Peyer's patch (tissue), 4 donors: ENCODE measurements at regions not wholly inside any gene's neighbourhood (a gene's known extent, or its start where the extent isn't known, plus 50 kb on each side); places are given as distances from the start of the nearest gene placed in this dataset.

Source experiments
- DNase-seq, 3 donors: peaks; one replicate each; pipeline ENCODE4 v3.0.0-alpha.2; 2017 to 2019
- H3K27ac ChIP-seq, 4 donors: fragments of 200-600 bp; sonication (generic); one replicate each; pipeline ENCODE4 v1.5.1; 2016 to 2019
- H3K27me3 ChIP-seq, 2 donors: fragments of 200-600 bp; sonication (generic); one replicate each; pipeline ENCODE4 v1.5.1; 2019
- H3K36me3 ChIP-seq, 3 donors: fragments of 200-600 bp; sonication (generic); one replicate each; pipeline ENCODE4 v1.5.1; 2016 to 2019
- H3K4me1 ChIP-seq, 4 donors: fragments of 200-600 bp; sonication (generic); one replicate each; pipeline ENCODE4 v1.5.1; 2016 to 2019
- H3K4me3 ChIP-seq, 4 donors: fragments of 200-600 bp; sonication (generic); 1 replicate in 3 of 4; 2 replicates in 1 of 4; pipeline ENCODE4 v1.5.1; 2016 to 2019; ENCODE audit warnings: mild to moderate bottlenecking in 1 of 4
- H3K9me3 ChIP-seq, 4 donors: fragments of 200-600 bp; sonication (generic); one replicate each; pipeline ENCODE4 v1.5.1; 2016 to 2019; ENCODE audit warnings: mild to moderate bottlenecking in 1 of 4
- POLR2A ChIP-seq, 2 donors: fragments of 450-650 bp; IDR thresholded peaks; one replicate each; pipeline ENCODE4 v1.5.1; 2017; ENCODE audit warnings: antibody characterized with exemption in 2 of 2, mild to moderate bottlenecking in 2 of 2, moderate library complexity in 2 of 2
- TF ChIP-seq, protein P1 (sequence below), 6 experiments: fragments of 450-650 bp in 4 of 6; fragments of 200-600 bp in 2 of 6; sonication (generic) in 1 of 6; IDR thresholded peaks; one replicate each; pipeline ENCODE4 v1.5.1; 2017 to 2019; ENCODE audit warnings: antibody characterized with exemption in 6 of 6, mild to moderate bottlenecking in 3 of 6, moderate library complexity in 1 of 6

DNA sequence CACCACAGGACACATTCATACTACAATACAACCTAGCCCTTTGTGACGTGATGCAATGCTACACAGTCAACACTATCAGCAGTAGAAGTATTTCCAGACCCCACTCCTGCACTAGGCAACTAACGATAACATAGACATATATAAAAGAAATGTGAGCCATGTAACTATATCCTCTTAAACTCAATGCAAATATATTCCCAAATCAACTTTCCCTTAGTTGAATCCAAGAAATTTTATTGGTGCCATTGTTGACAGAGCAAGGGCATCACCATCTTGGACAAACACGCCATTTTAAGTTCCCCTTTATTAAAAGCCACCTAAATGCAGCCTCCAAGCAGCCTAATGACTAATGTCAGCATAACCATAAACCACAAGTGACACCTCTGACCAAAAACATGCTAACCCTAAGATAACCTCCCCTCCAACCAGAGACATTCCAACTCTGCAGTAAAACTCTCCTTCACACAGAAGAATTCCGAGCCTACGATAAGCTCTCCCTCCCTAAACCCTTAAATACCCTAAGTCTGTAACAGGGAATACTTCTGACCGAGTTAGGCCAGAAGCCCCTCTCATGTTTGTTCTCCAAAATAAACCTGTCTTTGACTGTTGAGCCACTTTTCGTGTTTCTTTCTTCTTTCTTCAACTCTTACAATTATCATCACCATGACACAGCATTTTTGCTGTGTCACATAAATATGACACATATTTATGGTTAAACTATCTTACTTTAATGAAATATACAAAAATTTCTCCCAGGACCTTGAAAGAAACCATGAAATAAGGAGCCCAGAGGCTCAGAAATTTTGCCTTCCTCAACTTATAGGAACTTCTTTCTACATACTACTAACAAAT lies 1497.8 kb downstream of the EFNA5 start:
- H3K27ac ChIP-seq = no peak overlapping the region
- no peak for TF ChIP-seq POLR2A (IDR thresholded peaks at IDR 0.05)
- TF ChIP-seq, protein P1, sequence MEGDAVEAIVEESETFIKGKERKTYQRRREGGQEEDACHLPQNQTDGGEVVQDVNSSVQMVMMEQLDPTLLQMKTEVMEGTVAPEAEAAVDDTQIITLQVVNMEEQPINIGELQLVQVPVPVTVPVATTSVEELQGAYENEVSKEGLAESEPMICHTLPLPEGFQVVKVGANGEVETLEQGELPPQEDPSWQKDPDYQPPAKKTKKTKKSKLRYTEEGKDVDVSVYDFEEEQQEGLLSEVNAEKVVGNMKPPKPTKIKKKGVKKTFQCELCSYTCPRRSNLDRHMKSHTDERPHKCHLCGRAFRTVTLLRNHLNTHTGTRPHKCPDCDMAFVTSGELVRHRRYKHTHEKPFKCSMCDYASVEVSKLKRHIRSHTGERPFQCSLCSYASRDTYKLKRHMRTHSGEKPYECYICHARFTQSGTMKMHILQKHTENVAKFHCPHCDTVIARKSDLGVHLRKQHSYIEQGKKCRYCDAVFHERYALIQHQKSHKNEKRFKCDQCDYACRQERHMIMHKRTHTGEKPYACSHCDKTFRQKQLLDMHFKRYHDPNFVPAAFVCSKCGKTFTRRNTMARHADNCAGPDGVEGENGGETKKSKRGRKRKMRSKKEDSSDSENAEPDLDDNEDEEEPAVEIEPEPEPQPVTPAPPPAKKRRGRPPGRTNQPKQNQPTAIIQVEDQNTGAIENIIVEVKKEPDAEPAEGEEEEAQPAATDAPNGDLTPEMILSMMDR (IDR thresholded peaks at IDR 0.05) = no peak
- H3K27me3 ChIP-seq = no peaks in the 10 kb centered on the region
- no peak overlapping the region for H3K4me3 ChIP-seq
- DNase-seq = no peak
- no peaks in the 10 kb centered on the region for H3K9me3 ChIP-seq
- no peaks in the 10 kb centered on the region for H3K36me3 ChIP-seq
- H3K4me1 ChIP-seq = no peaks in the 10 kb centered on the region

DNA sequence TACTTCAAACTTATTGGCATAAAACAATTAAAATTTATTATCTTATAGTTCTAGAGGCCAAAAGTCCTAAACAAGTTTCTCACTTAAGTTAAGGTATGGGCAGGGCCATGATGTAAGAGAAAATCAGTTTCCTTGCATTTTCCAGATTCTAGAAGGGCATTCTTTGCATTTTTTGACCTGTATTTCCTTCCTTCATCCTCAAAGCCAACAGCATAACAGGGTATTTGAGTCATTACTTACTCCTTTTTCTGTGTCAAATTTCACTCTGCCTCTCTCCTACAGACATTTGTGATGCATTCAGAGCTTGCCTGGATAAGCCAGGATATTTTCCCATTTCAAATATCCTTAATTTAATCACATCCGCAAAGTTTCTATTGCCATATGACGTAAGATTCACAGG lies 1499.0 kb downstream of the EFNA5 start:
- no peaks in the 10 kb centered on the region for H3K27me3 ChIP-seq
- no peak overlapping the region for H3K27ac ChIP-seq
- H3K4me1 ChIP-seq = no peaks in the 10 kb centered on the region
- H3K4me3 ChIP-seq = no peak overlapping the region
- no peaks in the 10 kb centered on the region for H3K9me3 ChIP-seq
- no peak for TF ChIP-seq POLR2A (IDR thresholded peaks at IDR 0.05)
- no peak for DNase-seq
- H3K36me3 ChIP-seq = no peaks in the 10 kb centered on the region

DNA sequence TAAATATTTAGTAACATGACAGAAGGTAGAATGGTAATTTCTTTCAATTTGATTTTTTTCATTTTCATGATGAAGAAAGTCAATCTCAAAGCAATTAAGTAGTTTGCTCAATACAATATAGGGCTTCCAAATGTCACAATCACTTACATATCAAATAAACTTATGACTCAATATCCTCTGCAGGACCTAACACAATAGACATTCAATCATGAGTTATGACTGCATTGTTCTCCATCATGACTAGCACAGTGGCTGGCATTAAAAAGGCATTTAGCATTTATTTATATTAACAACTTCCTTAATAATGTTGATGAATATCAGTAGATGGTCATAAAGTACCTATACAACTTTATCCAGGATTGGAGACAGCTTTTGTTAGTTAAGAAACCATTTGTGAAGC lies 1499.6 kb downstream of the EFNA5 start:
- TF ChIP-seq POLR2A (IDR thresholded peaks at IDR 0.05) = no peak
- TF ChIP-seq, protein P1 (IDR thresholded peaks at IDR 0.05) = no peak
- Histone ChIP-seq H3K36me3 (no peaks in the 10 kb centered on the region), H3K27me3 (no peaks in the 10 kb centered on the region), H3K9me3 (no peaks in the 10 kb centered on the region), H3K4me1 (no peaks in the 10 kb centered on the region), H3K4me3 (no peak overlapping the region), H3K27ac (no peak overlapping the region)
- DNase-seq = no peak

DNA sequence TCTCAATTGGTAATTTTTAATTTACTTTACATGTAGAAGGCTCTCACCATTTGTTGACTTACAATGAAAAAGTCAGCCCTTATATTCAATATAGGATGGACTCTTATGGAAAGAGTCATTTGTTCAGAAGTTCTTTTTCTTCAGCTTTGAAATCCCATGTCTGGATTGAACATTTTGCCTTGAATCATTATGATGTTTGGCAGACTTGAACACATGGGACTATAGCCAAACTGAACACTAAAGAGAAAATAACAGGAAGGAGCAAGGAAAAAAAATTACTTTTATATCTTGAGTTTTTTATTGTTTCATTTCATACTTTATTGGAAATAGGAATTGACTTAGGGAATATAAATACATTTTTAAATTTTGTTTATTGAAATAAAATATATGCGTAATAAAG lies 1503.0 kb downstream of the EFNA5 start:
- DNase-seq = no peak
- no peaks in the 10 kb centered on the region for H3K9me3 ChIP-seq
- H3K4me1 ChIP-seq = no peaks in the 10 kb centered on the region
- H3K4me3 ChIP-seq = no peak overlapping the region
- no peaks in the 10 kb centered on the region for H3K27me3 ChIP-seq
- no peak overlapping the region for H3K27ac ChIP-seq
- H3K36me3 ChIP-seq = no peaks in the 10 kb centered on the region
- TF ChIP-seq POLR2A (IDR thresholded peaks at IDR 0.05) = no peak
- TF ChIP-seq, protein P1 (IDR thresholded peaks at IDR 0.05) = no peak

DNA sequence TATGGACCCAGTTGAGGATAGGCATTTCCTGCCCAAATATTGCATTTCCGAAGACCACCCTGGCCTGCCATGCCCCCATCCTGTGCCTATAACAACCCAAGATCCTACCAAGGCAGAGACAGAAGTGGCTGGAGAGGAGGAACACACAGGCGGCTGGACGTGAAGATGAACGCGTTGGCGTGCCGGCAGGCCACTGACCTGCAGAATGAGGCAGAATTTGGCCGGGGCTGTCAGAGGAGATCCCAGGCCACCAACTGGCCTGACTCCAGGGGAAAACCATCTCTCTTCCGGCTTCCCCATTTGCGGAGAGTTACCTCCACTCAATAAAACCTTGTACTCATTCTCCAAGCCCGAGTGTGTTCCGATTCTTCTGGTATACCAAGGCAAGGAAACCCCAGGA lies 1507.5 kb downstream of the EFNA5 start:
- H3K4me1 ChIP-seq = no peaks in the 10 kb centered on the region
- H3K27ac ChIP-seq = no peak overlapping the region
- H3K4me3 ChIP-seq = no peak overlapping the region
- no peak for DNase-seq
- no peaks in the 10 kb centered on the region for H3K9me3 ChIP-seq
- no peaks in the 10 kb centered on the region for H3K36me3 ChIP-seq
- TF ChIP-seq POLR2A (IDR thresholded peaks at IDR 0.05) = no peak
- TF ChIP-seq, protein P1 (IDR thresholded peaks at IDR 0.05) = no peak
- H3K27me3 ChIP-seq = no peaks in the 10 kb centered on the region

DNA sequence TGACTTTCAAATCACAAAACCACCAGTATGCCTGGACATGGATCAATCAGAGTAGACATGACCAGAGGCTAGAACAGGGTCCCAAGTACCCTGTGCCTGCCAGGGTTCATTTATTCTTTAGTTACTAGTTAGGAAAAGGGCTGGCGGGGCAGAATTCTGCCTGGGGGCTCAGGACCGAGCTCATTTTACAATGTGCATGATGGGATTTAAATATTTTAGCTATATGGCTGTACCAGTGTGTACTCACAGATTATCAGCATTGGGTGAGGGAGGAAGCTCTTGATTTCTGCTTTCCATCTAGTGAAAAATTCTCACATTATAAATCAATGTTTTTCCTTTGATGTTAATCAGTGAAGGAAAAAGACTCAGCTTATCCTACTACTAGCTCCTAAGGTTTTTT lies 1511.1 kb downstream of the EFNA5 start:
- Histone ChIP-seq H3K9me3 (no peaks in the 10 kb centered on the region), H3K4me3 (no peak overlapping the region), H3K27ac (no peak overlapping the region), H3K4me1 (no peaks in the 10 kb centered on the region), H3K27me3 (no peaks in the 10 kb centered on the region), H3K36me3 (no peaks in the 10 kb centered on the region)
- TF ChIP-seq, protein P1 (IDR thresholded peaks at IDR 0.05) = no peak
- no peak for TF ChIP-seq POLR2A (IDR thresholded peaks at IDR 0.05)
- DNase-seq = no peak
